Mucosa of descending colon (tissue), 3 donors: ENCODE measurements at regions not wholly inside any gene's neighbourhood (a gene's known extent, or its start where the extent isn't known, plus 50 kb on each side); places are given as distances from the start of the nearest gene placed in this dataset.
A peak's percentile ranks its signal among the peaks of the same experiment; 100 is the strongest.
"Not testable (repeated sequence)": the region's sequence is repeated elsewhere in the genome, so short reads cannot be mapped to it uniquely, and the experiment has no call there.

ENCODE experiments used
- ATAC-seq: fragments of 200-7000 bp; cut with Tn5 transposase; one replicate; pipeline ENCODE4 v1.9.1; 2020; ENCODE audit warnings: mild to moderate bottlenecking, moderate library complexity
- DNase-seq, 3 donors: peaks; one replicate each; pipeline ENCODE4 v3.0.0-alpha.2; 2020
- H3K36me3 ChIP-seq: fragments of 200-600 bp; one replicate; pipeline ENCODE4 v1.8.0; 2021; ENCODE audit warnings: low read depth, mild to moderate bottlenecking
- H3K4me1 ChIP-seq: fragments of 200-600 bp; one replicate; pipeline ENCODE4 v1.8.0; 2021; ENCODE audit warnings: low read depth, mild to moderate bottlenecking
- H3K4me3 ChIP-seq: fragments of 200-600 bp; one replicate; pipeline ENCODE4 v1.8.0; 2021; ENCODE audit warnings: mild to moderate bottlenecking
- H3K9me3 ChIP-seq: fragments of 200-600 bp; one replicate; pipeline ENCODE4 v1.8.0; 2021; ENCODE audit warnings: mild to moderate bottlenecking
- CTCF ChIP-seq: fragments of 200-600 bp; IDR thresholded peaks from one replicate; pipeline ENCODE4 v1.8.0; 2022; ENCODE audit warnings: antibody characterized with exemption, mild to moderate bottlenecking
- intact Hi-C, 2 donors: fragments of 100-400 bp; cut with DNase I in 1 of 2; cut with micrococcal nuclease in 1 of 2; formaldehyde crosslinking; loops; one replicate each; pipeline versions ENCODE4 v1.11.0 to v1.11.1; 2022; cut with DNase I, micrococcal nuclease
- donor health status: DM: no; HTN: no; CAD: no; lungs with moderate emphysema.
- donor health status: DM: no; HTN: no; CAD: no.
- donor health status: DM: no; HTN: yes; CAD: no.

DNA sequence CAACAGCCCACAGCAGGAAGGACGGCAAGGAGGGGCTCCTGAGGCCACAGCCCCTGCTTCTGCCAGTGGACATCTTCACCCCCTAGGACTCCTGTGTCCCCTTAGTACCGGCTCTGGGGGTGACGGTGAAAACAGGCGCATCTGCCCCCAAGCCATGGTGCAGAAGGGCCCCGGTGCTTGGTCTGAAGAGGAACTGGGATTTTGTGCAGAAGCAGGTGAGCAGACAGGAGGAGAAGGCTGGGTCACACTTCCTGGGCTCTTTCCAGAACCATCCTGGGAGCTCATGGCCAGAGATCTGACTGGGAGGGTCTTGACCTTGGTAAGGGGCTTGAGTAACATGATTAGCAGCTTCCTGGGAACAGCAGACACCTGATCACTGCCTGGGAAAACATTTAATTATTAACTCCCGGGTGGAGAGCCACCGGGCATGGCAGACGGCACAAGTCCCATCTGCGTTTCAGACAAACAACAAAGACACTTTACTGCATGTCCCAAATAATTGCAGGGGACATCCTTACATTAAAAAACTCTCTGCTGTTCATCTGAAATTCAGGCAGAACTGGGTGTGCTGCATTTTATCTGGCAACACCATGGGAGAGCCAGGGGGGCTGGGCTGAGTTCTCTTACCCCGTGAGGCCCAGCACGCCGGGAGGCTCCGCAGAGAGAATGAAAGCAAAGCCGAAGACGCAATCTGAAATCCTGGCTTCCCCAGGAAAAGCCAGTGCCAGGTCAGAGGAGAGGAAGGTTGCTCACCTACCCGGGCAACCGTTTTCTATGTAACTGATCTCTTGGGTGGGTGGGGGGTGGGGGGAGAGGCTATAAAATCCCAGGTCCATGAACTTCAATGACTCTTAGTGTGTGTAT, 1542.8 kb downstream of the TSPY10 start:
- Histone ChIP-seq H3K4me3 (no peak overlapping the region), H3K36me3 (no peaks in the 10 kb centered on the region), H3K4me1 (no peaks in the 10 kb centered on the region), H3K9me3 (no peaks in the 10 kb centered on the region)
- intact Hi-C loops: no loop called here
- ATAC-seq: no peak
- TF ChIP-seq CTCF: no peak
- DNase-seq: no peak

DNA sequence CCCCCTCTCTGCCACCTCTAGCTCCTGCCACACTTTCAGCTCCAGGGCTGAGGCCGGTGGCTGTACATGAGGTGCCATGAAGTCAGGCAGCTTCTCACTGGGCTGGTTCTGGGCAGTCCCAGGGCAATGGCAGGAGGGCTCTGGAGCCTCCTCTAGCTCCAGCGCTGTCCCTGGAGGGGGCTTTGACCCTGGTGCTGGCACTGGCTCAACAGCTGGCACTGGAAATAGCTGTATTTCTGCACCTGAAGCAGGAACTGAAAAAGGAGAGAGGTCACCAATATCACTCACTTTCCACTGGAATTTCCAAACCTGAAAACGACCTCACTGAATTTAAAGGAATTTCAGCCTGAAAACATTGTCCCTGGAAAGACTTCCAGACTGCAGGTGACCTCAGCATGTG, 1558.1 kb downstream of the TSPY10 start:
- H3K4me1 ChIP-seq, H3K9me3 ChIP-seq, H3K4me3 ChIP-seq, ATAC-seq, intact Hi-C loops, DNase-seq, H3K36me3 ChIP-seq: not testable (repeated sequence)

- intact Hi-C loops, ATAC-seq: not testable (repeated sequence)
Measured at GRCh38 chrY:11097498-11097897, 1569.8 kb downstream of the TSPY10 start.

DNA sequence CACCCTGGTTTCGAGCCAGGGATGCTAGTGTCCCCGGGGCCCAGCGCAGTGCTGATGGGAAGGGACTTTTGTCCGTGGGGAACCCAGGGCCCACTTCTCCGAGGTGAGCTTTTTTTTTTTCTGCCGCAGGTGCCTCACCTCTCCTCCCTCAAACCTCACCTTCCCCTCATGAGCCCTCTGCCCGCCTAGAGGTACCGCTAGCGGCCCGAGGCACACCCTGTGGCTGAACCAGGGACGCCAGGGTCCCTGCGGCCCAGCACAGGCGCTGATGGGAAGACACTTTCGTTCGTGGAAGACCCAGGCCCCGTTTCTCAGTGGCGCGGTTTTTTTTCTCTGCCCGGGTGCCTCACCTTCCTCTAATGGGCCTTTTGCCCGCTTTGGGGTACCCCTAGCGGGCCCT, 1570.7 kb downstream of the TSPY10 start:
- H3K36me3 ChIP-seq, H3K4me1 ChIP-seq: not testable (repeated sequence)

More at GRCh38 chrY:11097498-11097897, 1569.8 kb downstream of the TSPY10 start:
- H3K4me1 ChIP-seq, H3K36me3 ChIP-seq, DNase-seq, H3K4me3 ChIP-seq: not testable (repeated sequence)
- peaks cover 15% of the 10 kb centered on the region for H3K9me3 ChIP-seq

DNA sequence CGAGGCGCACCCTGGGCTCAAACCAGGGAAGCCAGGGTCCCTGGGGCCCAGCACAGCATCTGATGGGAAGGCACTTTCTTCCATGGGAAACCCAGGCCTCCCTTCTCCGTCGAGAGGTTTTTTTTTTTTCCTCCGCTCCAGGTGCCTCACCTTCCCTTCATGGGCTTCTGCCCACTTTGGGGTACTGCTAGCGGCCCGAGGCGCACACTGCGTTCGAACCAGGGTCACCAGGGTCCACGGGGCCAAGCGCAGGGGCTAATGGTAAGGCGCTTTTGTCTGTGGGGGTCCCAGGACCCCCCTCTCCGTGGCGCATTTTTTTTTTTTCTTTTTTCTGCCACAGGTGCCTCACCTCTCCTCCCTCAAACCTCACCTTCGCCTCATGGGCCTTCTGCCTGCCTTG, 1571.3 kb downstream of the TSPY10 start:
- intact Hi-C loops: no loop called here
- no peak overlapping the region for H3K4me3 ChIP-seq
- H3K4me1 ChIP-seq: no peaks in the 10 kb centered on the region
- no peak for TF ChIP-seq CTCF
- H3K36me3 ChIP-seq: no peaks in the 10 kb centered on the region
- ATAC-seq (no peak), DNase-seq (no peak)
- H3K9me3 ChIP-seq: peaks cover 15% of the 10 kb centered on the region

More for the DNA sequence above, 1570.7 kb downstream of the TSPY10 start:
- intact Hi-C loops, H3K4me3 ChIP-seq, ATAC-seq, DNase-seq: not testable (repeated sequence)
- peaks cover 15% of the 10 kb centered on the region for H3K9me3 ChIP-seq

DNA sequence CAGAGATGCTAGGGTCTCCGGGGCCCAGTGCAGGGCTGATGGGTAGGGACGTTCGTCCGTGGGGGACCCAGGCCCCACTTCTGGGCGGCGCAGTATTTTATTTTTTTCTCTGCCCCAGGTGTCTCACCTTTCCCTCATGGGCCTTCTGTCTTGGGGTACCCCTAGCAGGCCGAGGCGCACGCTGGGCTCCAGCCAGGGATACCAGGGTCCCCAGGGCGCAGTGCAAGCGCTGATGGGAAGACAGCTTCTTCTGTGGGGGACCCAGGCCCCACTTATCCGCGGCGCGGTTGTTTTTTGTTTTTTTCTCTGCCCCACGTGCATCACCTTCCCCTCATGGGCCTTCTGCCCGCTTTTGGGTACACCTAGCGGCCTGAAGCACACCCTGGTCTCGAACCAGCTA, 1572.8 kb downstream of the TSPY10 start:
- intact Hi-C loops, H3K36me3 ChIP-seq, DNase-seq, ATAC-seq, H3K4me1 ChIP-seq, H3K4me3 ChIP-seq: not testable (repeated sequence)
- H3K9me3 ChIP-seq: peaks cover 15% of the 10 kb centered on the region

DNA sequence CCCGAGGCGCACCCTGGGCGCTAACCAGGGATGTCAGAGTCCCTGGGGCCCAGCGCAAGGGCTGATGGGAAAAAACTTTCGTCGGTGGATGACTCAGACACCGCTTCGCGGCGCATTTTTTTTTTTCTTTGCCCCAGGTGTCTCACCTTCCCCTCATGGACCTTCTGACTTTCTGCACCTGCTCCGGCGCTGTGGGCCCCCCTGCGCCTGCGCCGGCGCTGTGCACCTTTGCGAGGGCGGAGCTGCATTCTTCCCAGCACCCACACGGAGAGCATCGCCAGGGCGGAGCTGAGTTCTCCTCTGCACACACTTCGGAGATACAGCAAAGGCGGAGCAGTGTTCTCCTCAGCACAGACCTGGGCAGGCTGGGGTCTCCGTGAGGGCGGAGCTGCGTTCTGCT, 1575.3 kb downstream of the TSPY10 start:
- H3K4me3 ChIP-seq, DNase-seq, H3K36me3 ChIP-seq, H3K4me1 ChIP-seq, ATAC-seq, intact Hi-C loops: not testable (repeated sequence)
- peaks cover 15% of the 10 kb centered on the region for H3K9me3 ChIP-seq

- H3K36me3 ChIP-seq, H3K4me3 ChIP-seq, intact Hi-C loops, H3K4me1 ChIP-seq, H3K9me3 ChIP-seq, ATAC-seq: not testable (repeated sequence)
- peak in 1 of 3 donors; percentile 43 for DNase-seq
Measured at GRCh38 chrY:11107127-11107918, 1579.6 kb downstream of the TSPY10 start.

DNA sequence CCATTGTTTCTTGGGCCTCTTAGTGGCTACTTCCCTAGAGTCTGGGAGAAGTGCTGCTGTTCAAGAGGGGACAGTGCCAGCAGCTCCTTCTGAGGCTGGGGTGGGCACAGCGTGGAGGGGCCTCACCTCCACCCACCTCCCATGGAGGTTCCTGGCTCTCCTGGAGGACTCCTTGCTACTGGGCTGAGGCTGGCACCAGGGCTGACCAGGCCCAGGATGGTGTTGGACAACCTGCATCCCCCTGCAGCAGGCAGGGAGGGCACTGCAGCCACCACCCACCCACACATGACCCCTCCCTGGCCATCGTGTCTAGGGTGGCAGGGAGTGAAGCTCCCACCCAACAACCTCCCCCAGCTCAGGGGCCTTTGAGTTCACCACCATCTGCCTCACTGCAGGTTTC, 1549.3 kb upstream of the USP9Y start:
- H3K36me3 ChIP-seq, intact Hi-C loops, H3K4me3 ChIP-seq, H3K4me1 ChIP-seq, ATAC-seq, DNase-seq, H3K9me3 ChIP-seq: not testable (repeated sequence)

GRCh38 chrY:11156100-11156499, 1544.9 kb upstream of the USP9Y start:
- ATAC-seq, H3K9me3 ChIP-seq, H3K4me1 ChIP-seq, H3K36me3 ChIP-seq, intact Hi-C loops, H3K4me3 ChIP-seq, DNase-seq: not testable (repeated sequence)

GRCh38 chrY:11156846-11157245, 1544.2 kb upstream of the USP9Y start:
- H3K36me3 ChIP-seq, ATAC-seq, H3K9me3 ChIP-seq, H3K4me3 ChIP-seq, DNase-seq, H3K4me1 ChIP-seq, intact Hi-C loops: not testable (repeated sequence)

DNA sequence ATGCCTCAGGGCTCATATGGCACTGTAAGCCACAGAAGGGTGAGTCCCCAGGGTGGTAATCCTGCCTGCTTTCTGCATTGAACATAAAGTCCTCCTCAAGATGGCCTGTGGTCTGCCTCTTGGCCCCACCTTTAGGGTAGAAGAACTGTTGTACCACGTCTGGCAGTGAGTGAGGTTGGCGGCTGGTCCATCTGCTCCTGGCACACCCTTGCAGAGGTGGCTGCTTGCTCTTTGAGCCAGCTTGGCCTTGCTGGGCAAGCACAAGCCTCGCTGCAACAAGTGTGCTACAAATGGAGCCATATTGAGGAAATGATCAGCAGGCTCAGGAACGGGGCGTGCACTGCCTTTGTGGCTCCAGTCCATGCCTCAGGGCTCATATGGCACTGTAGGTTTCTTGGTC, 1524.0 kb upstream of the USP9Y start:
- intact Hi-C loops, DNase-seq, H3K36me3 ChIP-seq, H3K9me3 ChIP-seq, H3K4me3 ChIP-seq, ATAC-seq, H3K4me1 ChIP-seq: not testable (repeated sequence)
